ENCODE measurements at regions not wholly inside any gene's neighbourhood (a gene's known extent, or its start where the extent isn't known, plus 50 kb on each side); places are given as distances from the start of the nearest gene placed in this dataset.

DNA sequence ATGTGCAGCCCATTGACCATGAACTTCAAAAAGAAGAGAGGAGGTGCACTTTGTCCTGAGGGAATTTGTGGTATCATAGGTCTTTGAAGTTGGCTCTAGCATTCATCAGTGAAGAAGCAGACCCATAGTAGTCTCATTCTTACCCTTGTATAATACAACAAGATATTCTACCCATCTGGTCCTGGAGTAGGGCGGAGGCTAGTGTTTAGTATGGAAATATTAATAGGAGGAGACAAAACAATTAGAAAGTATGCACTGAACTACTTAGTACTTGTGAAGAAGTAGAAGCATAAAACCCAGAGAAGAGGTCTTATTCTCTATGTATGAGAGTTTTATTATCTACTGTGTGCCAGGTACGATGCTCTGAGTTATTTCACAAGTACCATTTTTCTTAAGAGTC lies 189.0 kb downstream of the AASDH start:
- TF ChIP-seq, protein P1, sequence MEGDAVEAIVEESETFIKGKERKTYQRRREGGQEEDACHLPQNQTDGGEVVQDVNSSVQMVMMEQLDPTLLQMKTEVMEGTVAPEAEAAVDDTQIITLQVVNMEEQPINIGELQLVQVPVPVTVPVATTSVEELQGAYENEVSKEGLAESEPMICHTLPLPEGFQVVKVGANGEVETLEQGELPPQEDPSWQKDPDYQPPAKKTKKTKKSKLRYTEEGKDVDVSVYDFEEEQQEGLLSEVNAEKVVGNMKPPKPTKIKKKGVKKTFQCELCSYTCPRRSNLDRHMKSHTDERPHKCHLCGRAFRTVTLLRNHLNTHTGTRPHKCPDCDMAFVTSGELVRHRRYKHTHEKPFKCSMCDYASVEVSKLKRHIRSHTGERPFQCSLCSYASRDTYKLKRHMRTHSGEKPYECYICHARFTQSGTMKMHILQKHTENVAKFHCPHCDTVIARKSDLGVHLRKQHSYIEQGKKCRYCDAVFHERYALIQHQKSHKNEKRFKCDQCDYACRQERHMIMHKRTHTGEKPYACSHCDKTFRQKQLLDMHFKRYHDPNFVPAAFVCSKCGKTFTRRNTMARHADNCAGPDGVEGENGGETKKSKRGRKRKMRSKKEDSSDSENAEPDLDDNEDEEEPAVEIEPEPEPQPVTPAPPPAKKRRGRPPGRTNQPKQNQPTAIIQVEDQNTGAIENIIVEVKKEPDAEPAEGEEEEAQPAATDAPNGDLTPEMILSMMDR (IDR thresholded peaks at IDR 0.05; ENCODE audit: control extremely low read depth in 1 of 3, insufficient read depth in 1 of 3, low read depth in 1 of 3, low read length in 3 of 3), result no peak
- TF ChIP-seq CHD1 (IDR thresholded peaks at IDR 0.05; ENCODE audit: low read depth, low read length) (no peak), ZNF274 (IDR thresholded peaks at IDR 0.05; ENCODE audit: borderline replicate concordance, extremely low read depth, low read length) (no peak), SIX5 (IDR thresholded peaks at IDR 0.05; ENCODE audit: low read depth, low read length) (no peak), JUND (IDR thresholded peaks at IDR 0.05; ENCODE audit: low read length) (no peak), POLR2A (IDR thresholded peaks at IDR 0.05; ENCODE audit: control extremely low read depth in 1 of 2, low read depth in 2 of 2, low read length in 2 of 2) (no peak), SAP30 (IDR thresholded peaks at IDR 0.05; ENCODE audit: insufficient read depth, insufficient replicate concordance, low read length) (no peak), EZH2 (IDR thresholded peaks at IDR 0.05; ENCODE audit: low read depth, low read length, severe bottlenecking) (no peak)
- TF ChIP-seq, protein P2, sequence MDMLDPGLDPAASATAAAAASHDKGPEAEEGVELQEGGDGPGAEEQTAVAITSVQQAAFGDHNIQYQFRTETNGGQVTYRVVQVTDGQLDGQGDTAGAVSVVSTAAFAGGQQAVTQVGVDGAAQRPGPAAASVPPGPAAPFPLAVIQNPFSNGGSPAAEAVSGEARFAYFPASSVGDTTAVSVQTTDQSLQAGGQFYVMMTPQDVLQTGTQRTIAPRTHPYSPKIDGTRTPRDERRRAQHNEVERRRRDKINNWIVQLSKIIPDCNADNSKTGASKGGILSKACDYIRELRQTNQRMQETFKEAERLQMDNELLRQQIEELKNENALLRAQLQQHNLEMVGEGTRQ (IDR thresholded peaks at IDR 0.05; ENCODE audit: low read length), result no peak
- TF ChIP-seq, protein P3, sequence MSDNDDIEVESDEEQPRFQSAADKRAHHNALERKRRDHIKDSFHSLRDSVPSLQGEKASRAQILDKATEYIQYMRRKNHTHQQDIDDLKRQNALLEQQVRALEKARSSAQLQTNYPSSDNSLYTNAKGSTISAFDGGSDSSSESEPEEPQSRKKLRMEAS (IDR thresholded peaks at IDR 0.05), result no peak
